ENCODE measurements at regions not wholly inside any gene's neighbourhood (a gene's known extent, or its start where the extent isn't known, plus 50 kb on each side); places are given as distances from the start of the nearest gene placed in this dataset.

GRCh38 chr19:29289020-29289419 is 76.1 kb upstream of the UQCRFS1 start:
- no peaks in the 10 kb centered on the region for H3K4me1 Mint-ChIP-seq (ENCODE audit: low read depth)
- H3K27me3 Mint-ChIP-seq, result peaks cover 55% of the 10 kb centered on the region
- H3K36me3 Mint-ChIP-seq (ENCODE audit: insufficient read depth), result no peaks in the 10 kb centered on the region
- no peak overlapping the region for H3K4me3 Mint-ChIP-seq (ENCODE audit: low read depth)
- H3K27ac Mint-ChIP-seq, result no peak overlapping the region
- no peak for DNase-seq (ENCODE audit: low spot score, unreplicated experiment)
- TF ChIP-seq, protein P1, sequence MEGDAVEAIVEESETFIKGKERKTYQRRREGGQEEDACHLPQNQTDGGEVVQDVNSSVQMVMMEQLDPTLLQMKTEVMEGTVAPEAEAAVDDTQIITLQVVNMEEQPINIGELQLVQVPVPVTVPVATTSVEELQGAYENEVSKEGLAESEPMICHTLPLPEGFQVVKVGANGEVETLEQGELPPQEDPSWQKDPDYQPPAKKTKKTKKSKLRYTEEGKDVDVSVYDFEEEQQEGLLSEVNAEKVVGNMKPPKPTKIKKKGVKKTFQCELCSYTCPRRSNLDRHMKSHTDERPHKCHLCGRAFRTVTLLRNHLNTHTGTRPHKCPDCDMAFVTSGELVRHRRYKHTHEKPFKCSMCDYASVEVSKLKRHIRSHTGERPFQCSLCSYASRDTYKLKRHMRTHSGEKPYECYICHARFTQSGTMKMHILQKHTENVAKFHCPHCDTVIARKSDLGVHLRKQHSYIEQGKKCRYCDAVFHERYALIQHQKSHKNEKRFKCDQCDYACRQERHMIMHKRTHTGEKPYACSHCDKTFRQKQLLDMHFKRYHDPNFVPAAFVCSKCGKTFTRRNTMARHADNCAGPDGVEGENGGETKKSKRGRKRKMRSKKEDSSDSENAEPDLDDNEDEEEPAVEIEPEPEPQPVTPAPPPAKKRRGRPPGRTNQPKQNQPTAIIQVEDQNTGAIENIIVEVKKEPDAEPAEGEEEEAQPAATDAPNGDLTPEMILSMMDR (IDR thresholded peaks at IDR 0.05; ENCODE audit: unreplicated experiment), result no peak
- no peaks in the 10 kb centered on the region for H3K9me3 Mint-ChIP-seq (ENCODE audit: low read depth)

GRCh38 chr19:29290853-29291252 is 77.9 kb upstream of the UQCRFS1 start:
- DNase-seq (ENCODE audit: low spot score, unreplicated experiment), result no peak
- TF ChIP-seq, protein P1 (IDR thresholded peaks at IDR 0.05; ENCODE audit: unreplicated experiment), result no peak
- Mint-ChIP-seq H3K27me3 (peaks cover 44% of the 10 kb centered on the region), H3K27ac (no peak overlapping the region), H3K4me3 (ENCODE audit: low read depth) (no peak overlapping the region), H3K9me3 (ENCODE audit: low read depth) (no peaks in the 10 kb centered on the region), H3K4me1 (ENCODE audit: low read depth) (no peaks in the 10 kb centered on the region), H3K36me3 (ENCODE audit: insufficient read depth) (no peaks in the 10 kb centered on the region)

DNA sequence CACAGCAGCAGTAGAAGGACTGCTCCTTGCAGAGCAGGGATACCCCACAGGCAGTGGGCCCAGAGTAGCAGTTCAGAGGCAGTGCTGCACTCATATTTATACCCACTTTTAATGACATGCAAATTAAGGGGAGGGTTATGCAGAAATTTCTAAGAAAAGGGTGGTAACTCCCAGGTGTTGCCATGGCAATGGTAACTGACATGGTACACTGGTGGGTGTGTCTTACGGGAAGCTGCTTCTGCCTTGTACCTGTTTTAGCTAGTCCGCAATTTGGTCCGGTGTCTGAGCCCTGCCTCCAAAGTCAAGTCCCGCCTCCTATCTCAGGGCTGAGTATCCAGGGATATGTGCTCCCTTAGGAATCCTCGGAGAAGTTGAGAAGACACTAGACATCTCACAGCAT is 79.2 kb upstream of the UQCRFS1 start:
- H3K36me3 Mint-ChIP-seq (ENCODE audit: insufficient read depth), result no peaks in the 10 kb centered on the region
- H3K9me3 Mint-ChIP-seq (ENCODE audit: low read depth), result no peaks in the 10 kb centered on the region
- no peak overlapping the region for H3K4me3 Mint-ChIP-seq (ENCODE audit: low read depth)
- TF ChIP-seq, protein P1 (IDR thresholded peaks at IDR 0.05; ENCODE audit: unreplicated experiment), result no peak
- no peak overlapping the region for H3K27ac Mint-ChIP-seq
- no peaks in the 10 kb centered on the region for H3K4me1 Mint-ChIP-seq (ENCODE audit: low read depth)
- H3K27me3 Mint-ChIP-seq, result peaks cover 44% of the 10 kb centered on the region
- no peak for DNase-seq (ENCODE audit: low spot score, unreplicated experiment)

- Mint-ChIP-seq H3K4me1 (ENCODE audit: low read depth) (no peaks in the 10 kb centered on the region), H3K9me3 (ENCODE audit: low read depth) (no peaks in the 10 kb centered on the region), H3K4me3 (ENCODE audit: low read depth) (no peak overlapping the region), H3K36me3 (ENCODE audit: insufficient read depth) (no peaks in the 10 kb centered on the region), H3K27me3 (peaks cover 42% of the 10 kb centered on the region), H3K27ac (no peak overlapping the region)
- no peak for DNase-seq (ENCODE audit: low spot score, unreplicated experiment)
- TF ChIP-seq, protein P1 (IDR thresholded peaks at IDR 0.05; ENCODE audit: unreplicated experiment), result no peak
These were observed 79.6 kb upstream of the UQCRFS1 start for GRCh38 chr19:29292562-29292961.

GRCh38 chr19:29293292-29293691 is 80.3 kb upstream of the UQCRFS1 start:
- H3K4me3 Mint-ChIP-seq (ENCODE audit: low read depth), result no peak overlapping the region

More at GRCh38 chr19:29293292-29293691, 80.3 kb upstream of the UQCRFS1 start:
- H3K9me3 Mint-ChIP-seq (ENCODE audit: low read depth), result no peaks in the 10 kb centered on the region
- no peaks in the 10 kb centered on the region for H3K4me1 Mint-ChIP-seq (ENCODE audit: low read depth)
- H3K36me3 Mint-ChIP-seq (ENCODE audit: insufficient read depth), result no peaks in the 10 kb centered on the region
- TF ChIP-seq, protein P1 (IDR thresholded peaks at IDR 0.05; ENCODE audit: unreplicated experiment), result no peak
- DNase-seq (ENCODE audit: low spot score, unreplicated experiment), result no peak
- H3K27me3 Mint-ChIP-seq, result peaks cover 42% of the 10 kb centered on the region
- H3K27ac Mint-ChIP-seq, result no peak overlapping the region
